Fibroblast of the aortic adventitia (primary cell): ENCODE measurements at regions not wholly inside any gene's neighbourhood (a gene's known extent, or its start where the extent isn't known, plus 50 kb on each side); places are given as distances from the start of the nearest gene placed in this dataset.

ENCODE experiments used
- DNase-seq: peaks from one replicate; pipeline ENCODE4 v3.0.0-alpha.2; 2010; ENCODE audit warnings: low read depth
- H3K4me3 ChIP-seq: 2 replicates; pipeline ENCODE4 v1.5.1; 2011; ENCODE audit warnings: low read depth, mild to moderate bottlenecking, control low read depth, low read length, moderate library complexity
- CTCF ChIP-seq: IDR thresholded peaks from 2 replicates; pipeline ENCODE4 v1.5.1; 2011; ENCODE audit warnings: mild to moderate bottlenecking, low read length, control low read depth, inconsistent platforms; ENCODE audit not compliant: insufficient read depth

DNA sequence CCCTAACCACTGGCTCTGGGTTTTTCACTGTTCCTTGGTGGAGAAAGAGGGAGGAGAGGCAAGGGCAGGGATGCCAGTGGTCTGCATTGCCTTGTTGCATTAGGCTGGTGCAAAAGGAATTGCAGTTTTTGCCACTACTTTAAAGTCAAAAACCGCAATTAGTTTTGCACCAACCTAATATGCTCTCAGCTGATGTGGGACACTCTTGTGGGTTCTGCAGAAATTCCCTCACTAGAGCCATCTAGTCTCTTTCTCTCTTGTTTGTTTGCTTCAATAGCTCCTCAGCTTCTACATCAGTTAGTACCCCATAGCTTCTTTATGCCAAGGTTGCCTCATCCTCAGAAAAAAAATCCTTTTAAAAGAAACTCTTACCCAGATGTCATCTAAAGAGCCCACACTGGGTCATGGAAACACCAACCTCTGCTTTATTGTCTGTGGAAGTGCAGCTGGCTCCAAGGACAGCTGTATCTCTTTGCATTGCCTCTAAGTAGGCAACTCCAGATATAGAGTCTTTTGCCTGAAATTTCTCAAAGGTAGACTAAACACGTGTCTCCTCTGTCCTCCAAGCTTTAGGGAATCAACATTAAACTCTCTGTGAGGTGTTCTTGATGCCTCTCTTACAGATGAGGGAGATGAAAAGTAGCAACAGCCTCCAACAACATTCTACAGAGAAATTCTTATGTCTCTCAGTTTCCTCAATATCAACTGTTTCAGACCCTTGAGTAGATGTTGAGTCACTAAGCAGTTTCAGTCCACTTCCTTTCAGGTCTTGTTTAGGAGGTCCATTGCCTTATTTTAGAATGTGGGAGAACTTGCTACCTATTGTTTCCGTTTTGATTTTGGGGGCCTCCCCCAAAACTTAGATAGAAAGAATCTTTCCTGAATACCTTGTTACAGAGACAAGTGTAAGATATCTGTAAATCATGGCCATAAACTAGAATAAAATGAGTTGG, 84.9 kb upstream of the MEF2C start:
- no peak overlapping the region for H3K4me3 ChIP-seq
- TF ChIP-seq CTCF, result no peak
- DNase-seq, result no peak

DNA sequence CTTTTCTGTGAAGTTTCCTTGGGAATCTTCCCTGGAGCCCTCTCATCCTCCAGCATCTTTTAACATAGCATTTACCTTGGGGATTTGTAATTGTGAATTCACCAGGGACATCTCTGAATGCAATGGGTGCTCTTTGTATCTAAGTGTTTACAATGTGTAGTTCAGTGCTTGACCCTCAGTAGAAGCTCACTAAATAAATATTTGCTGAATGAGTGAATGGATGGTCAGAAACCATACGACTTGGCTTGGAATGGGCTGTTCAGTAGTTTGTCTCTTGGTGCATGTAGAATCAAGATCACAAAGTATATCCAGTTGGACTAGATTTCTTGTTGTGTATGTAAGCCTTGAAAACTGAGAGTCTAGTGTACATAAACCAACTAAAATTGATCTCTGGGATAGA, 81.8 kb upstream of the MEF2C start:
- no peak for DNase-seq
- no peak for TF ChIP-seq CTCF
- no peak overlapping the region for H3K4me3 ChIP-seq

GRCh38 chr5:88957013-88957412, 74.0 kb upstream of the MEF2C start:
- no peak for TF ChIP-seq CTCF
- H3K4me3 ChIP-seq, result no peak overlapping the region
- DNase-seq, result no peak

GRCh38 chr5:88956416-88956815, 73.4 kb upstream of the MEF2C start:
- no peak for DNase-seq
- no peak overlapping the region for H3K4me3 ChIP-seq
- TF ChIP-seq CTCF, result no peak

DNA sequence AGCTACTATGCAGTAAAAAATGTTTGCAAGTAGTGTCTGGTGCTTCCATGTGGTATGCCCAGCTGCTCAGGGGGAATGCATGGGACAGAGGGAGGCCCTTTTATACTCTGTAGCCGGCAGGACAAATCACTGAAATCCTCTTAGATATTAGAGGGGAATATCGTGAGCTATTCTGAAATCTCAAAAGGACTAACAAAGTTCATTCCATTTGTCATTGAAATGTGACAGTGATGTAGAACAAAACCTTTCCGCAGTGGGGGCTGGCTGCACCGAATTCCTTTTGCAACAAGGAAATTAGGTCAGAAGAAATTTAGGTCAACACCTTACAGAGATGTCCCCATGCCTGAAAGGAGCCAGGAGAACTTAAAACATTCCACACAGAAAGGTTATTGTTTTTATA, 72.4 kb upstream of the MEF2C start:
- DNase-seq, result no peak
- no peak overlapping the region for H3K4me3 ChIP-seq
- TF ChIP-seq CTCF, result no peak

DNA sequence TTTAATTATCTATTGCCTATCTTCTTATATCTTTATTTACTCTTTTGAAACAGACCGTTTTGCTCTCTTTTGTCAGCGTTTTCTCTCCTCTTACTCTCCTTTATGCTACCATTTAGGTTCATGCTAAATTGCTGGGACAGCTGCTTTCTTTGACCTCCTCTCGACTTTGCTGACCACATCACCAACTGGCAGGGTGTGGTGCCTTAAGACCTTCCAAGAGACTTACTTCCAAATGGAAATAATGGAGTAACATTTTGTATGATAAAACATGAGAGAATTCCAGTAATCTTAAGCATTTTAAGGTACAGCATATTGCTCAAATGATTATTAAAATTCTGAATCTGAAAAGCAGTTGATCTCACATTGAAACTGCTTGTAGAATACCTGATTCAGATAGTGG, 71.5 kb upstream of the MEF2C start:
- no peak overlapping the region for H3K4me3 ChIP-seq
- no peak for TF ChIP-seq CTCF
- DNase-seq, result peak; percentile 79
